Right cardiac atrium (tissue), 5 donors: ENCODE measurements at regions not wholly inside any gene's neighbourhood (a gene's known extent, or its start where the extent isn't known, plus 50 kb on each side); places are given as distances from the start of the nearest gene placed in this dataset.
"Not testable (repeated sequence)": the region's sequence is repeated elsewhere in the genome, so short reads cannot be mapped to it uniquely, and the experiment has no call there.

ENCODE experiments used
- ATAC-seq, 2 donors: fragments of 200-7000 bp; cut with Tn5 transposase; one replicate each; pipeline versions ENCODE4 v1.8.0 to v1.9.1; 2020; ENCODE audit warnings: moderate library complexity in 2 of 2, mild to moderate bottlenecking in 1 of 2
- DNase-seq, 3 donors: peaks; one replicate each; pipeline ENCODE4 v3.0.0-alpha.2; 2020
- H3K27ac ChIP-seq: one replicate; pipeline ENCODE4 v1.5.1; 2013; ENCODE audit warnings: mild to moderate bottlenecking, low read length, control low read depth, moderate library complexity
- H3K27me3 ChIP-seq: one replicate; pipeline ENCODE4 v1.6.1; 2013; ENCODE audit not compliant: control insufficient read depth, insufficient read depth
- H3K4me1 ChIP-seq: one replicate; pipeline ENCODE4 v1.6.1; 2013; ENCODE audit warnings: low read length; ENCODE audit not compliant: control insufficient read depth, insufficient read depth
- H3K4me3 ChIP-seq: one replicate; pipeline ENCODE4 v1.5.1; 2013; ENCODE audit warnings: low read length, control low read depth
- H3K9me3 ChIP-seq: one replicate; pipeline ENCODE4 v1.6.1; 2013; ENCODE audit warnings: low read length; ENCODE audit not compliant: control insufficient read depth
- WGBS: extraction: QIAGEN DNeasy Blood & Tissue Kit; methylation state at CpG from one replicate; pipeline ENCODE4 v1.1.7; 2013; 5-methylcytosine and 5-hydroxymethylcytosine counted together
- intact Hi-C, 4 donors: fragments of 100-400 bp; cut with DNase I; formaldehyde crosslinking; loops; one replicate each; pipeline versions ENCODE4 v1.11.0 to v1.14.0; 2022 to 2023
- donor health status: healthy with polysubstance abuse.
- donor health status: DM: no; HTN: yes; CAD: no.
- donor health status: DM: no; HTN: no; CAD: no.
- donor health status: DM: no; HTN: yes; CAD: no; lungs with severe emphysema.
- donor health status: DM: yes; HTN: yes; CAD: no.

- intact Hi-C loops = no loop called here
- Histone ChIP-seq H3K4me3 (no peak overlapping the region), H3K9me3 (no peaks in the 10 kb centered on the region), H3K27ac (no peak overlapping the region), H3K4me1 (no peaks in the 10 kb centered on the region), H3K27me3 (no peaks in the 10 kb centered on the region)
- 85% methylated on average over 4 of the region's 4 CpGs for WGBS
- ATAC-seq (no peak), DNase-seq (no peak)
These were observed 87.8 kb upstream of the EZR start for GRCh38 chr6:158906926-158907325.

DNA sequence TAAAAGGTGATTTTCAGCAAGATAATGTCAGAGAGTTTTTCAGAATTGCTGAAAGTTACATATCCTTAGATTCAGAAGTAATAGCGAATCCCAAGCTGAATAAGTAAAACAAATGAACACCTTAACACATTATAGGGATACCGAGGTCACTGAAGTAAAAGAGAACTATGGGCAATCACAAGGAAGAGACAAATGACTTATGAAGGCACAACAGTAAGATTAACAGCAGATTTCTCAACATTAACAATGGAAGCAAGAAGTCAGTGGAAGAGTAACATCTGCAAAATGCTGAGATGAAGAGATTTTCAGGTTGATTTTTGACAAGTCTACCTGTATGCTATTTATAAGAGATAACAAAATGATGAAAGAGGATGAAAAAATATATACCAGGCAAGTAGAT is 86.1 kb upstream of the EZR start:
- no peak for ATAC-seq
- H3K27me3 ChIP-seq = no peaks in the 10 kb centered on the region
- H3K4me3 ChIP-seq = no peak overlapping the region
- intact Hi-C loops = no loop called here
- no peak overlapping the region for H3K27ac ChIP-seq
- WGBS = 89% methylated on average over 2 of the region's 2 CpGs
- H3K4me1 ChIP-seq = no peaks in the 10 kb centered on the region
- no peaks in the 10 kb centered on the region for H3K9me3 ChIP-seq
- DNase-seq = no peak

- intact Hi-C loops = no loop called here
- H3K4me1 ChIP-seq = no peaks in the 10 kb centered on the region
- H3K4me3 ChIP-seq = no peak overlapping the region
- H3K27me3 ChIP-seq = no peaks in the 10 kb centered on the region
- ATAC-seq (no peak), DNase-seq (no peak)
- 79% methylated on average over 2 of the region's 2 CpGs for WGBS
- no peak overlapping the region for H3K27ac ChIP-seq
- no peaks in the 10 kb centered on the region for H3K9me3 ChIP-seq
These were observed 84.6 kb upstream of the EZR start for GRCh38 chr6:158903801-158904200.

- Histone ChIP-seq H3K9me3 (no peaks in the 10 kb centered on the region), H3K4me1 (peaks cover 1% of the 10 kb centered on the region), H3K27ac (no peak overlapping the region), H3K27me3 (no peaks in the 10 kb centered on the region), H3K4me3 (no peak overlapping the region)
- WGBS = 90% methylated on average over 4 of the region's 4 CpGs
- DNase-seq = no peak
- ATAC-seq = no peak
- intact Hi-C loops = no loop called here
These were observed 81.6 kb upstream of the EZR start for GRCh38 chr6:158900663-158901312.

DNA sequence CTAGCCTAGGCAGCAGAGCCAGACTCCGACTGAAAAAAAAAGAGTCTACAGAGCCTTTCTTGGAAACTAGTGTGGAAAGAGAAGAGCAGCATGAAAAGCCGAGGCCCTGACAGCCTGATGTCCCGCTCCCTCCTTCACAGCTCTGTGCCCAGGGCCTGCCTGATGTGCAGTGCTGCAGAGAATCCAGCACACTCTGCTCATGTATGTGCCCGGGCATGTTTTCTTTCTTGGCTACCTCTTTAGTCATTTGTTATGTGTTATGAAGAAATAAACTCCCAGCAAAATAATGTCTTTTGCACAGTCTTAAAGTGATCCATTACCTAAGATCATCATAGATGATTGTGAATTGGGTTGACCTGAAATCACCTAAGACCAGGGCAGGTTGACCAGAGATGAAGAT is 78.1 kb upstream of the EZR start:
- 91% methylated on average over 4 of the region's 4 CpGs for WGBS
- Histone ChIP-seq H3K4me1 (peaks cover 1% of the 10 kb centered on the region), H3K9me3 (no peaks in the 10 kb centered on the region), H3K27ac (no peak overlapping the region), H3K4me3 (no peak overlapping the region), H3K27me3 (no peaks in the 10 kb centered on the region)
- DNase-seq (no peak), ATAC-seq (no peak)
- intact Hi-C loops = no loop called here

DNA sequence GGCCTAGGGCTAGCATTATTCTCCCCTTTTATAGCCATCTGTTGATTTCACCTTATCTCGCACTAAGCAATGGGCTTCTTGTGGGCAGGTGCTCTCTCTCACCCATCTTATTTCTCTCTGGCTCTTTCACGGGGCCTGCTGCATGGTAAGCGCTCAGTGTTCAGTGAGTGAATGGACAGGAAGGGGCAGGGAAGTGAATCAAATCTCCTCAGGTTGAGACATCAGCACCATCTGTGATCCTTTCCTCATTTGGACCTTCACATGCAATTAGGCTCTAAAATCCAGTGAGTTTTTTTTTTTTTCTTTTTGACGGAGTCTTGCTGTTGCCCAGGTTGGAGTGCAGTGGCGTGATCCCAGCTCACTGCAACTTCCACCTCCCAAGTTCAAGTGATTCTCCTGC is 76.5 kb upstream of the EZR start:
- H3K27ac ChIP-seq = no peak overlapping the region
- ATAC-seq (no peak), DNase-seq (no peak)
- H3K9me3 ChIP-seq = no peaks in the 10 kb centered on the region
- no peak overlapping the region for H3K4me3 ChIP-seq
- intact Hi-C loops = no loop called here
- H3K4me1 ChIP-seq = peaks cover 1% of the 10 kb centered on the region
- no peaks in the 10 kb centered on the region for H3K27me3 ChIP-seq
- WGBS = 85% methylated on average over 5 of the region's 5 CpGs

- Histone ChIP-seq H3K27ac (no peak overlapping the region), H3K9me3 (no peaks in the 10 kb centered on the region), H3K4me1 (peaks cover 1% of the 10 kb centered on the region), H3K4me3 (no peak overlapping the region), H3K27me3 (no peaks in the 10 kb centered on the region)
- ATAC-seq (no peak), DNase-seq (no peak)
- intact Hi-C loops = no loop called here
- WGBS = 57% methylated on average over 4 of the region's 4 CpGs
These were observed 75.0 kb upstream of the EZR start for GRCh38 chr6:158894193-158894592.

DNA sequence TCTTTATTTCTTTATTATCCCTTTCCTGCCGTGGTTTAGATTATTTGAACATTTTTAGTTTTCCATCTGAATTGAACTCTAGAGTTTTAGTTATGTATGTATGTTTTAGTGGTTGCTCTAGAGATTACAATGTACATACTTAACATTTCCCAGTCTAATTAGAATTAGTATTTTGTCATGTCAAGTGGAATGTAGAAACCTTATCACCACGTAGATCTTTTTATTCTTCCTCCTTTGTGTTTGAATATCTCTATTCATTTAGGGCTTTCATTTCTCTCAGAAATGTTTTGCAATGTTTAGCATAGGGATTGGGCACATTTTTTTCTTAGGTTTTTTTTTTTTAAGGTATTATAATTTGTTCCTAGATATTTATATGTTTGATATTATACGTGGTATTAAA is 73.1 kb upstream of the EZR start:
- no peak overlapping the region for H3K27ac ChIP-seq
- H3K4me1 ChIP-seq = peaks cover 1% of the 10 kb centered on the region
- ATAC-seq = no peak
- no peak overlapping the region for H3K4me3 ChIP-seq
- 83% methylated on average over 3 of the region's 3 CpGs for WGBS
- no peak for DNase-seq
- intact Hi-C loops = no loop called here
- H3K9me3 ChIP-seq = no peaks in the 10 kb centered on the region
- H3K27me3 ChIP-seq = no peaks in the 10 kb centered on the region

- H3K4me1 ChIP-seq, H3K9me3 ChIP-seq, H3K27ac ChIP-seq, ATAC-seq, H3K27me3 ChIP-seq, intact Hi-C loops, H3K4me3 ChIP-seq, DNase-seq: not testable (repeated sequence)
- WGBS = 97% methylated on average over 6 of the region's 6 CpGs
These were observed 72.4 kb upstream of the EZR start for GRCh38 chr6:158891560-158891959.

- DNase-seq, H3K4me3 ChIP-seq, H3K27me3 ChIP-seq, H3K9me3 ChIP-seq, intact Hi-C loops, H3K27ac ChIP-seq, ATAC-seq, H3K4me1 ChIP-seq: not testable (repeated sequence)
- 95% methylated on average over 8 of the region's 8 CpGs for WGBS
These were observed 69.0 kb upstream of the EZR start for GRCh38 chr6:158888171-158888570.

GRCh38 chr6:158886346-158886977 is 67.3 kb upstream of the EZR start:
- H3K9me3 ChIP-seq, ATAC-seq, H3K4me3 ChIP-seq, H3K27me3 ChIP-seq, DNase-seq, intact Hi-C loops, H3K27ac ChIP-seq, H3K4me1 ChIP-seq: not testable (repeated sequence)
- WGBS = 84% methylated on average over 15 of the region's 15 CpGs

GRCh38 chr6:158881884-158882283 is 62.7 kb upstream of the EZR start:
- ATAC-seq, H3K27ac ChIP-seq, intact Hi-C loops, H3K9me3 ChIP-seq, DNase-seq, H3K4me1 ChIP-seq, H3K4me3 ChIP-seq, H3K27me3 ChIP-seq: not testable (repeated sequence)
- WGBS = 46% methylated on average over 3 of the region's 3 CpGs
